MM.1S (cell line): ENCODE measurements at regions not wholly inside any gene's neighbourhood (a gene's known extent, or its start where the extent isn't known, plus 50 kb on each side); places are given as distances from the start of the nearest gene placed in this dataset.

Experiments
- DNase-seq: peaks from one replicate; pipeline ENCODE4 v3.0.0-alpha.2; 2015
- H2AFZ ChIP-seq: fragments of 300-600 bp; sonication (generic); 2 replicates; pipeline ENCODE4 v1.6.0; 2016; ENCODE audit warnings: antibody characterized with exemption, low read length
- H3F3A ChIP-seq: fragments of 300-600 bp; sonication (generic); 2 replicates; pipeline ENCODE4 v1.6.1; 2016; ENCODE audit warnings: mild to moderate bottlenecking, antibody characterized with exemption, low read length, moderate library complexity, mixed read lengths; ENCODE audit not compliant: insufficient read depth
- H3K27ac ChIP-seq: fragments of 300-600 bp; sonication (generic); 2 replicates; pipeline ENCODE4 v1.5.1; 2016; ENCODE audit warnings: mild to moderate bottlenecking, low read length
- H3K27me3 ChIP-seq: fragments of 300-600 bp; sonication (generic); replicated peaks from 2 replicates; pipeline ENCODE4 v1.6.0; 2016; ENCODE audit warnings: low read length; ENCODE audit not compliant: insufficient read depth
- H3K36me3 ChIP-seq: fragments of 300-600 bp; sonication (generic); replicated peaks from 2 replicates; pipeline ENCODE4 v1.6.1; 2016; ENCODE audit warnings: mild to moderate bottlenecking, low read length, mixed read lengths; ENCODE audit not compliant: insufficient read depth
- H3K4me1 ChIP-seq: fragments of 300-600 bp; sonication (generic); 2 replicates; pipeline ENCODE4 v1.6.1; 2016; ENCODE audit warnings: low read length, mixed read lengths
- H3K4me2 ChIP-seq: fragments of 300-600 bp; sonication (generic); 2 replicates; pipeline ENCODE4 v1.6.0; 2016; ENCODE audit warnings: low read depth, low read length
- H3K4me3 ChIP-seq: fragments of 300-600 bp; sonication (generic); 2 replicates; pipeline ENCODE4 v1.5.1; 2016; ENCODE audit warnings: low read length, mixed read lengths
- H3K79me2 ChIP-seq: fragments of 300-600 bp; sonication (generic); 2 replicates; pipeline ENCODE4 v1.6.1; 2016; ENCODE audit warnings: mixed run types, low read length, mixed read lengths
- H3K9ac ChIP-seq: fragments of 300-600 bp; sonication (generic); 2 replicates; pipeline ENCODE4 v1.6.1; 2016; ENCODE audit warnings: low read length, mixed read lengths
- H3K9me2 ChIP-seq: fragments of 300-600 bp; sonication (generic); replicated peaks from 2 replicates; pipeline ENCODE4 v1.6.1; 2016; ENCODE audit warnings: mild to moderate bottlenecking, low read length, mixed read lengths; ENCODE audit not compliant: insufficient read depth
- H3K9me3 ChIP-seq: fragments of 300-600 bp; sonication (generic); replicated peaks from 2 replicates; pipeline ENCODE4 v1.6.1; 2016; ENCODE audit warnings: mild to moderate bottlenecking, low read length, mixed read lengths; ENCODE audit not compliant: insufficient read depth
- H4K20me1 ChIP-seq: fragments of 300-600 bp; sonication (generic); 2 replicates; pipeline ENCODE4 v1.6.1; 2016; ENCODE audit warnings: mild to moderate bottlenecking, low read length, moderate library complexity, mixed read lengths; ENCODE audit not compliant: insufficient read depth
- EZH2 ChIP-seq: fragments of 300-600 bp; sonication (generic); optimal IDR thresholded peaks from 2 replicates; pipeline ENCODE3; 2017; ENCODE audit warnings: low read depth, mild to moderate bottlenecking, antibody characterized with exemption, low read length, mixed read lengths
- EZH2phosphoT487 ChIP-seq: fragments of 300-600 bp; sonication (generic); IDR thresholded peaks from 2 replicates; pipeline ENCODE4 v1.6.1; 2018; ENCODE audit warnings: antibody characterized with exemption, low read length
- TF ChIP-seq, protein P1 (sequence below): fragments of 300-600 bp; sonication (generic); IDR thresholded peaks from 2 replicates; pipeline ENCODE4 v1.5.1; 2016; ENCODE audit warnings: antibody characterized with exemption, low read length, mixed read lengths

DNA sequence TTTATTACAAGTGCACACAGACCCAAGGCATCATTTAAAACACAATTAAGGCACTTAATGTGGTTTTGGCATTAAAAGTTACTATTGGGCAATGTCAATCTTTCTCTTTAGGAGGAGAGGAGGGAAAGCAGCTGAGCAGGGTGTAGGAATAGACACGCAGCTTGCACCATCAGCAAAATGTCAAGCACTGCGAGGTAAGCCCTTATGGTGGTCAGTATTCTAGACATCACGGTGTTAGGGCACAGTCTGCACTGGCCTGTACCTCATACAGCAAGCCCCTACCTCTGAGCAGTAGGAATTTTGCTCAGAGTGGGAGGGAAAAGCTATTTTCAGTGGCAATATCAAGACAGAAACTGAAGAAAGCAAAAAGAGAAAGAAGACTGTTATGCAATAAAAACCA, 62.0 kb upstream of the ESRRG start:
- no peak overlapping the region for H3K4me2 ChIP-seq
- no peaks in the 10 kb centered on the region for H3K9me2 ChIP-seq
- no peaks in the 10 kb centered on the region for H3K36me3 ChIP-seq
- H3K27me3 ChIP-seq, result no peaks in the 10 kb centered on the region
- H3K79me2 ChIP-seq, result no peaks in the 10 kb centered on the region
- no peak overlapping the region for H2AFZ ChIP-seq
- no peaks in the 10 kb centered on the region for H3K9me3 ChIP-seq
- H3K9ac ChIP-seq, result no peak overlapping the region
- no peak overlapping the region for H3K4me3 ChIP-seq
- H3K27ac ChIP-seq, result no peak overlapping the region
- DNase-seq, result no peak
- no peak for TF ChIP-seq EZH2phosphoT487
- TF ChIP-seq, protein P1, sequence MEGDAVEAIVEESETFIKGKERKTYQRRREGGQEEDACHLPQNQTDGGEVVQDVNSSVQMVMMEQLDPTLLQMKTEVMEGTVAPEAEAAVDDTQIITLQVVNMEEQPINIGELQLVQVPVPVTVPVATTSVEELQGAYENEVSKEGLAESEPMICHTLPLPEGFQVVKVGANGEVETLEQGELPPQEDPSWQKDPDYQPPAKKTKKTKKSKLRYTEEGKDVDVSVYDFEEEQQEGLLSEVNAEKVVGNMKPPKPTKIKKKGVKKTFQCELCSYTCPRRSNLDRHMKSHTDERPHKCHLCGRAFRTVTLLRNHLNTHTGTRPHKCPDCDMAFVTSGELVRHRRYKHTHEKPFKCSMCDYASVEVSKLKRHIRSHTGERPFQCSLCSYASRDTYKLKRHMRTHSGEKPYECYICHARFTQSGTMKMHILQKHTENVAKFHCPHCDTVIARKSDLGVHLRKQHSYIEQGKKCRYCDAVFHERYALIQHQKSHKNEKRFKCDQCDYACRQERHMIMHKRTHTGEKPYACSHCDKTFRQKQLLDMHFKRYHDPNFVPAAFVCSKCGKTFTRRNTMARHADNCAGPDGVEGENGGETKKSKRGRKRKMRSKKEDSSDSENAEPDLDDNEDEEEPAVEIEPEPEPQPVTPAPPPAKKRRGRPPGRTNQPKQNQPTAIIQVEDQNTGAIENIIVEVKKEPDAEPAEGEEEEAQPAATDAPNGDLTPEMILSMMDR, result no peak
- no peak for TF ChIP-seq EZH2
- no peaks in the 10 kb centered on the region for H3K4me1 ChIP-seq
- no peaks in the 10 kb centered on the region for H4K20me1 ChIP-seq
- no peaks in the 10 kb centered on the region for H3F3A ChIP-seq

DNA sequence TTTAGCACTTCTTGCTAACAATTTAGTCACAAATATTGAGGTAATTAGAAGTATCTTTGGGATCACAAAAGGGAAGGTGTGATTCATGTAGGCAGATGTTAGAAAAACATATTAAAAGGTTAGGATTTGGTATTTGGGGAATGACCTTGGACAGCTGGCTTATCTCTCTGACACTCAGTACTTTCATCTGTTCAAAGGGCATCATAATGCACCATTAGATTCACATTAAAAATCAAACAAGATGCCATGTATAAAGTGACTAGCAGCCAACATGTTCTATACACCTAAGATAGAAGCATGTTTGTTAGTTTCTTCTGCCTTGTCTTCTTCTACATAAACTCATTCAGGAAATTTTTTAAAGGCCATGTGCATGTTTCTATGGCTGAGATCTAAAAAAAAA, 56.5 kb upstream of the ESRRG start:
- Histone ChIP-seq H3K4me2 (no peak overlapping the region), H3K36me3 (no peaks in the 10 kb centered on the region), H4K20me1 (no peaks in the 10 kb centered on the region), H3K9ac (no peak overlapping the region), H2AFZ (no peak overlapping the region), H3F3A (no peaks in the 10 kb centered on the region), H3K4me3 (no peak overlapping the region), H3K27ac (no peak overlapping the region), H3K27me3 (no peaks in the 10 kb centered on the region), H3K79me2 (no peaks in the 10 kb centered on the region), H3K9me3 (no peaks in the 10 kb centered on the region), H3K9me2 (no peaks in the 10 kb centered on the region), H3K4me1 (no peaks in the 10 kb centered on the region)
- no peak for TF ChIP-seq EZH2
- TF ChIP-seq, protein P1, result no peak
- TF ChIP-seq EZH2phosphoT487, result no peak
- no peak for DNase-seq

DNA sequence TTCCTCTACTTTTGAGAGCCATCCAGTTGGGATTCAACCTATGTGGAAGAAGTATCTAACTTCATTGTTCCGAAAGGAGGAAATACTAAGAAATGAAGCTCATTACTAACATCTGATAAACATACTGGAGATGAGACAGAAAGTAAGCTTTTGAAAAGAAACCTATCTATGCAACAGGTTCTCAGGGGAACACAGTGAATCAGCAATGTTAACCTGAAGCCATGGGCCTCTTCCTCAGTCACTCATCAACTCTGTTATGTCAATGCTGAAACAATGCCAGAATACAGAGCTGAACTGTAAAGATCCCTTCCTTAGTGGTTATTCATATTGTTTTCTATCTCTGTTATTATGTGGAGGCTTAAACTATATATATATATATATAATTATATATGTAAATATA, 55.5 kb upstream of the ESRRG start:
- Histone ChIP-seq H3K4me1 (no peaks in the 10 kb centered on the region), H3K27me3 (no peaks in the 10 kb centered on the region), H3K9me3 (no peaks in the 10 kb centered on the region), H3K4me3 (no peak overlapping the region), H3F3A (no peaks in the 10 kb centered on the region), H3K4me2 (no peak overlapping the region), H4K20me1 (no peaks in the 10 kb centered on the region), H2AFZ (no peak overlapping the region), H3K36me3 (no peaks in the 10 kb centered on the region), H3K79me2 (no peaks in the 10 kb centered on the region), H3K27ac (no peak overlapping the region), H3K9ac (no peak overlapping the region), H3K9me2 (no peaks in the 10 kb centered on the region)
- DNase-seq, result no peak
- TF ChIP-seq EZH2, result no peak
- TF ChIP-seq EZH2phosphoT487, result no peak
- TF ChIP-seq, protein P1, result no peak
